ENCODE measurements at regions not wholly inside any gene's neighbourhood (a gene's known extent, or its start where the extent isn't known, plus 50 kb on each side); places are given as distances from the start of the nearest gene placed in this dataset.

- Histone ChIP-seq H3K36me3 (ENCODE audit: control insufficient read depth in 1 of 2, insufficient read depth in 2 of 2, low read length in 2 of 2) (no peaks in the 10 kb centered on the region), H3K79me2 (ENCODE audit: insufficient read depth, low read length) (no peaks in the 10 kb centered on the region), H3K27me3 (ENCODE audit: insufficient read depth, low read length) (no peaks in the 10 kb centered on the region), H3K9me3 (ENCODE audit: control insufficient read depth in 1 of 2, insufficient read depth in 1 of 2, low read depth in 1 of 2, low read length in 2 of 2) (peaks cover 0 to 20% of the 10 kb centered on the region in 2 experiments; a peak in 2 of 4 replicates), H3K9ac (ENCODE audit: low read length) (no peak overlapping the region), H3K4me2 (ENCODE audit: low read length) (no peak overlapping the region), H3K9me2 (ENCODE audit: insufficient read depth) (no peaks in the 10 kb centered on the region), H3K27ac (ENCODE audit: low read depth, low read length) (no peak overlapping the region), H3K4me3 (replicated peaks in 1 of 2; ENCODE audit: low read depth in 1 of 2, low read length in 2 of 2) (no peak overlapping the region), H4K20me1 (ENCODE audit: insufficient read depth) (no peaks in the 10 kb centered on the region), H2AFZ (ENCODE audit: low read depth, low read length, poor library complexity, severe bottlenecking) (no peak overlapping the region), H3K4me1 (ENCODE audit: control insufficient read depth in 1 of 2, insufficient read depth in 2 of 2, low read length in 2 of 2) (no peaks in the 10 kb centered on the region)
- DNase-seq (ENCODE audit: low read depth, low spot score) (no peak), ATAC-seq (no peak)
- ChIA-PET RAD21 (ENCODE audit: low non-redundant PET in 1 of 2, low total read pairs in 2 of 2, uncharacterized antibody in 2 of 2, unreplicated experiment in 2 of 2) (no interaction called here), CTCF (no interaction called here), POLR2A (no interaction called here)
- intact Hi-C loops (cut with micrococcal nuclease), result no loop called here
- no TSS peak for BruUV-seq (replicated peaks)
- TF ChIP-seq ELF1 (IDR thresholded peaks at IDR 0.05; ENCODE audit: borderline replicate concordance, low read depth) (no peak), ZNF274 (IDR thresholded peaks at IDR 0.05; ENCODE audit: low read depth, low read length) (no peak), EZH2 (IDR thresholded peaks at IDR 0.05) (no peak), YY1 (IDR thresholded peaks at IDR 0.05; ENCODE audit: extremely low read depth, insufficient replicate concordance, low read depth, low read length) (no peak), TCF7L2 (IDR thresholded peaks at IDR 0.05; ENCODE audit: borderline replicate concordance, extremely low read depth, insufficient read depth, insufficient read length) (no peak), SIN3A (IDR thresholded peaks at IDR 0.05; ENCODE audit: low read depth) (no peak), SRF (IDR thresholded peaks at IDR 0.05; ENCODE audit: low read depth) (no peak), EGR1 (IDR thresholded peaks at IDR 0.05; ENCODE audit: low read depth) (no peak), CBX3 (IDR thresholded peaks at IDR 0.05; ENCODE audit: low read depth) (no peak), SP1 (IDR thresholded peaks at IDR 0.05; ENCODE audit: low read depth) (no peak), EZH2phosphoT487 (IDR thresholded peaks at IDR 0.05; ENCODE audit: borderline replicate concordance) (no peak), ZFX (IDR thresholded peaks at IDR 0.05) (no peak), FOSL1 (IDR thresholded peaks at IDR 0.05; ENCODE audit: low read depth) (no peak), CEBPB (IDR thresholded peaks at IDR 0.05; ENCODE audit: low read depth) (no peak), JUND (IDR thresholded peaks at IDR 0.05) (no peak)
- TF ChIP-seq, protein P1, sequence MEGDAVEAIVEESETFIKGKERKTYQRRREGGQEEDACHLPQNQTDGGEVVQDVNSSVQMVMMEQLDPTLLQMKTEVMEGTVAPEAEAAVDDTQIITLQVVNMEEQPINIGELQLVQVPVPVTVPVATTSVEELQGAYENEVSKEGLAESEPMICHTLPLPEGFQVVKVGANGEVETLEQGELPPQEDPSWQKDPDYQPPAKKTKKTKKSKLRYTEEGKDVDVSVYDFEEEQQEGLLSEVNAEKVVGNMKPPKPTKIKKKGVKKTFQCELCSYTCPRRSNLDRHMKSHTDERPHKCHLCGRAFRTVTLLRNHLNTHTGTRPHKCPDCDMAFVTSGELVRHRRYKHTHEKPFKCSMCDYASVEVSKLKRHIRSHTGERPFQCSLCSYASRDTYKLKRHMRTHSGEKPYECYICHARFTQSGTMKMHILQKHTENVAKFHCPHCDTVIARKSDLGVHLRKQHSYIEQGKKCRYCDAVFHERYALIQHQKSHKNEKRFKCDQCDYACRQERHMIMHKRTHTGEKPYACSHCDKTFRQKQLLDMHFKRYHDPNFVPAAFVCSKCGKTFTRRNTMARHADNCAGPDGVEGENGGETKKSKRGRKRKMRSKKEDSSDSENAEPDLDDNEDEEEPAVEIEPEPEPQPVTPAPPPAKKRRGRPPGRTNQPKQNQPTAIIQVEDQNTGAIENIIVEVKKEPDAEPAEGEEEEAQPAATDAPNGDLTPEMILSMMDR (IDR thresholded peaks at IDR 0.05 in 2 of 3, conservative IDR thresholded peaks at IDR 0.05 in 1 of 3; ENCODE audit: borderline replicate concordance in 1 of 3, insufficient read depth in 1 of 3, low read depth in 2 of 3, low read length in 2 of 3), result no peak
Observed at GRCh38 chr13:107529035-107529434, 686.3 kb downstream of the LIG4 start.
